Activated CD8-positive, alpha-beta T cell treated with anti-CD3 and anti-CD28 coated beads for 36 hours (primary cell): ENCODE measurements at regions not wholly inside any gene's neighbourhood (a gene's known extent, or its start where the extent isn't known, plus 50 kb on each side); places are given as distances from the start of the nearest gene placed in this dataset.

Experiments
- ATAC-seq: fragments of 200-7000 bp; cut with Tn5 transposase; one replicate; pipeline ENCODE4 v1.10.0; 2021; ENCODE audit warnings: mild to moderate bottlenecking, moderate library complexity
- CTCF ChIA-PET: fragments of 350-600 bp; sonication (Branson Sonifier 250); formaldehyde crosslinking; loops from one replicate; lab custom pipeline; 2021; ENCODE audit warnings: antibody characterized with exemption; lab: Charles Lee
- POLR2A ChIA-PET: fragments of 350-600 bp; sonication (Branson Sonifier 250); formaldehyde crosslinking; loops from one replicate; lab custom pipeline; 2021; ENCODE audit warnings: antibody characterized with exemption; lab: Charles Lee
- DNase-seq: peaks from one replicate; pipeline ENCODE4 v3.0.0-alpha.2; 2020
- H3K27ac Mint-ChIP-seq: one replicate; pipeline ENCODE4 v1.8.0; 2021; ENCODE audit warnings: mild to moderate bottlenecking, mixed read lengths
- H3K27me3 Mint-ChIP-seq: one replicate; pipeline ENCODE4 v1.8.0; 2021; ENCODE audit warnings: mixed read lengths
- H3K36me3 Mint-ChIP-seq: one replicate; pipeline ENCODE4 v1.8.0; 2021; ENCODE audit warnings: low read depth, mixed read lengths
- H3K4me1 Mint-ChIP-seq: one replicate; pipeline ENCODE4 v1.8.0; 2021; ENCODE audit warnings: low read depth, mixed read lengths
- H3K4me3 Mint-ChIP-seq: one replicate; pipeline ENCODE4 v1.8.0; 2021; ENCODE audit warnings: mild to moderate bottlenecking, moderate library complexity, mixed read lengths
- H3K9me3 Mint-ChIP-seq: one replicate; pipeline ENCODE4 v1.8.0; 2021; ENCODE audit warnings: mixed read lengths
- intact Hi-C: fragments of 100-400 bp; cut with micrococcal nuclease; formaldehyde crosslinking; loops from one replicate; pipeline ENCODE4 v1.10.0; 2022
- TF ChIP-seq, protein P1 (sequence below): fragments of 200-600 bp; IDR thresholded peaks from one replicate; pipeline ENCODE4 v1.8.0; 2022; ENCODE audit warnings: antibody characterized with exemption, mild to moderate bottlenecking

DNA sequence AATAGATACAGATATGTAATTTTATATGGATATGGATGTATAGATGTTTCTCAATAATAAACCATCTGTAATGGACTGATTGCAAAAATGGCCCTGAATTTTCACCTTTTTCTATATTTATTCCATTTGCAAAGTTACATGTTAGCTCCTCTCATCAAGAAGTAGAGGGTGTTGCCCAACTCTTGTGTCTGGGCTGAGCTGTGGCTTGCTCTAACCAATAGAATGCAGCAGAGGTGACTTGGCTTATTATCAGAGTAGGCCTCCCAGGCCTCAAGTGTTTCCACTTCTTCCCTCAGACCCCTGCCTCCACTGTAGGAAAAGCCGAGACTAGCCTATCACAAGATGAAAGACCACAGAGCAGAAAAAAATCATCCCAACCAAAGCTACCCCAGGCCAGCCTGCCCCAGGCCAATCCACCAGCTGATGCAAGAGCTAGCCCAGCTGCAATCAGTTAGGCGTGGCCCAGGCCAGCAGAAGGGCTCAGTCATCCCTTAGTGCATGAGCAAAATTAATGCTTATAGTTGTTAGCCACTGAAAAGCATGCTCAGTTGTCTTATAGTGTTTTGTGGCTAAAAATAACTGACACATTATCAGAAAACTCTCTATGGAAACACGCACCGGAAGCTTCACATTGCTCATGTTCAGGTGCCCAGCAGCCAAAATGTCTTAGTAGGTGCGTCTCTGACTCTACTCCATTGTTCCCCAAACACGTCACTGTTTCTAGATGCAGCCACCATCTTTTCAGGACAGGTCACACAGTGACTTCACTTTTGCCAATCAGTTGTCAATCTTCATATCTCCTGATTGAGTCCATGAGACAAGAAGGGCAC, 464.0 kb downstream of the FBXO15 start:
- no peaks in the 10 kb centered on the region for H3K27me3 Mint-ChIP-seq
- intact Hi-C loops: no loop called here

DNA sequence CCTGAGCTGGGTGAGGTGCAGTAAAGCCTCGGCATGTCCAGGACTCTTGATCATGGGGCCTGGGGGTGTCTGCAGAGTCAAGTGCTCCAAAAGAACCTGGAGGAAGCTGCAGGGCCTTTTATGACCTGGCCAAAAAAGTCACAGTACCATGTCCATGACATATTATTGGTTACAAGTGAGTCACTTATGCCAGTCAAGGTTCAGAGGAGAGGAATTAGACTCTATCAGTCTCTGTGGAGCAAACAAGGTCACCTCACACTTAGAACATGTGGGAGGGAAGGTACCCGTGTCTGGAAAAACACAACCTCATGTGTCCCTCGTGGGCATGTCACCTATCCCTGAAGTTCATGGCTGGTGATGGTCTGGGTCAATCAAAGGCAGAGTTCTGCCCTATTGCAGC, 465.7 kb downstream of the FBXO15 start:
- no peaks in the 10 kb centered on the region for H3K27me3 Mint-ChIP-seq
- POLR2A ChIA-PET: no interaction called here

More for the DNA sequence above, 464.0 kb downstream of the FBXO15 start:
- Mint-ChIP-seq H3K4me3 (no peak overlapping the region), H3K9me3 (no peaks in the 10 kb centered on the region), H3K4me1 (peaks cover 10% of the 10 kb centered on the region), H3K27ac (no peak overlapping the region), H3K36me3 (no peaks in the 10 kb centered on the region)
- TF ChIP-seq, protein P1, sequence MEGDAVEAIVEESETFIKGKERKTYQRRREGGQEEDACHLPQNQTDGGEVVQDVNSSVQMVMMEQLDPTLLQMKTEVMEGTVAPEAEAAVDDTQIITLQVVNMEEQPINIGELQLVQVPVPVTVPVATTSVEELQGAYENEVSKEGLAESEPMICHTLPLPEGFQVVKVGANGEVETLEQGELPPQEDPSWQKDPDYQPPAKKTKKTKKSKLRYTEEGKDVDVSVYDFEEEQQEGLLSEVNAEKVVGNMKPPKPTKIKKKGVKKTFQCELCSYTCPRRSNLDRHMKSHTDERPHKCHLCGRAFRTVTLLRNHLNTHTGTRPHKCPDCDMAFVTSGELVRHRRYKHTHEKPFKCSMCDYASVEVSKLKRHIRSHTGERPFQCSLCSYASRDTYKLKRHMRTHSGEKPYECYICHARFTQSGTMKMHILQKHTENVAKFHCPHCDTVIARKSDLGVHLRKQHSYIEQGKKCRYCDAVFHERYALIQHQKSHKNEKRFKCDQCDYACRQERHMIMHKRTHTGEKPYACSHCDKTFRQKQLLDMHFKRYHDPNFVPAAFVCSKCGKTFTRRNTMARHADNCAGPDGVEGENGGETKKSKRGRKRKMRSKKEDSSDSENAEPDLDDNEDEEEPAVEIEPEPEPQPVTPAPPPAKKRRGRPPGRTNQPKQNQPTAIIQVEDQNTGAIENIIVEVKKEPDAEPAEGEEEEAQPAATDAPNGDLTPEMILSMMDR: no peak
- POLR2A ChIA-PET: no interaction called here
- CTCF ChIA-PET: no interaction called here
- ATAC-seq: no peak
- DNase-seq: no peak

DNA sequence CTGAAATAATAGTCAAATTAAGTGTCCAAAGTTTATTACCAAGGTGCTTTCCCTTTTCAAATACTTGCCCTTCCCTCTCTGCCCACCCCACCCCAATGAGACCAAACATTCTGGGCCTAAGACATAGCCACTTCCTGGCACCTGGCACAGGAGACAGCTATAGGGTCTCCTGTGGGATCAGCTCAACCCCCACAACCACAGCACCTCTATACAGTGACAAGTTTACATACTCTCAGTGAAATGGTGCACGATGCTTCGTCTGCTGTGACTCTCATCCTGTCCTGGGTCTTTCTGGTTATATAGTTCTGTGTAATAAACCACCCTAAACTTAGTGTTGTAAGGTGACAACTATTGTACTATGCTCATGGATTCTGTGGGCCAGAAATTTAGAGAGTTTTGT, 466.2 kb downstream of the FBXO15 start:
- no peaks in the 10 kb centered on the region for H3K9me3 Mint-ChIP-seq
- H3K4me1 Mint-ChIP-seq: peaks cover 10% of the 10 kb centered on the region
- H3K36me3 Mint-ChIP-seq: no peaks in the 10 kb centered on the region
- DNase-seq (no peak), ATAC-seq (no peak)
- TF ChIP-seq, protein P1: no peak
- no peaks in the 10 kb centered on the region for H3K27me3 Mint-ChIP-seq
- H3K27ac Mint-ChIP-seq: no peak overlapping the region
- POLR2A ChIA-PET: no interaction called here
- CTCF ChIA-PET: no interaction called here
- H3K4me3 Mint-ChIP-seq: no peak overlapping the region
- intact Hi-C loops: no loop called here

More for the DNA sequence above, 465.7 kb downstream of the FBXO15 start:
- intact Hi-C loops: no loop called here
- no peaks in the 10 kb centered on the region for H3K36me3 Mint-ChIP-seq
- ATAC-seq (no peak), DNase-seq (no peak)
- H3K27ac Mint-ChIP-seq: no peak overlapping the region
- H3K4me3 Mint-ChIP-seq: no peak overlapping the region
- TF ChIP-seq, protein P1: no peak
- no peaks in the 10 kb centered on the region for H3K9me3 Mint-ChIP-seq
- H3K4me1 Mint-ChIP-seq: peaks cover 10% of the 10 kb centered on the region
- CTCF ChIA-PET: no interaction called here

DNA sequence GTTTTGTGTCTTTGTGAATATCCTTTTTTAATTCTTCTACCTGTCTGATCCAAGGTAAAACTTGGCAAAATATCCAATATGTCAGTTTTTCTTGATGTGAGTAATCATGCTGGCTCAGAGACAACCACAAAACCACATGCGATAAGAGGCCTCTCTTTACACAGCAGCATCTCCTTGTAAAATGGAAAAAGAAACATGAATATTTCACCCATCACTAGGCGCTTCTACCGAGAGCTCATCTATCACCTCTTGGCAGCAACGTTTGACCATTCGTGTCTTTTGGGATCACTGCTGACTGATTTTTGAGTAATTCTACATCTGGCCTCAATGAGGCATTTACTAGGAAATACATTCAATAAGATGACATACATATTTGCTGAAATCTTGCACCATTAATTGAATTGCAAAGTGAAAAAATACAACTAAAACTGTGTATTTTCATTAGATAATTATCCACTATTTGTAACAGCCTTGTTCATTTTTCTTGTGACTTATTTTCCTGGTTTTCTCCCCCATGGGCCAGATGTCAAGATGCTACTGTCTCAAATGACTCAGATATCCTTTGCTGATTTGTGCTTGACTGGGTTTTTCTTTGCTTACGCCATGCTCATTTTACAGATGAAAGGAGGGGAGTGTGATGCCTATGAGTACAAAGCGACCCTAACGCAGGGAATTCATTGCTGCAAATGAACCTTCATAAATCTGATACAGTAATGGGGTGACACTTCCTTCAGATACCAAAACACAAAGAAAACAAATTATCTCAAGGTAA, 467.5 kb downstream of the FBXO15 start:
- Mint-ChIP-seq H3K9me3 (no peaks in the 10 kb centered on the region), H3K27me3 (no peaks in the 10 kb centered on the region), H3K27ac (no peak overlapping the region), H3K36me3 (no peaks in the 10 kb centered on the region), H3K4me3 (no peak overlapping the region), H3K4me1 (peaks cover 10% of the 10 kb centered on the region)
- intact Hi-C loops: no loop called here
- ATAC-seq (no peak), DNase-seq (no peak)
- ChIA-PET POLR2A (no interaction called here), CTCF (no interaction called here)
- TF ChIP-seq, protein P1: no peak

DNA sequence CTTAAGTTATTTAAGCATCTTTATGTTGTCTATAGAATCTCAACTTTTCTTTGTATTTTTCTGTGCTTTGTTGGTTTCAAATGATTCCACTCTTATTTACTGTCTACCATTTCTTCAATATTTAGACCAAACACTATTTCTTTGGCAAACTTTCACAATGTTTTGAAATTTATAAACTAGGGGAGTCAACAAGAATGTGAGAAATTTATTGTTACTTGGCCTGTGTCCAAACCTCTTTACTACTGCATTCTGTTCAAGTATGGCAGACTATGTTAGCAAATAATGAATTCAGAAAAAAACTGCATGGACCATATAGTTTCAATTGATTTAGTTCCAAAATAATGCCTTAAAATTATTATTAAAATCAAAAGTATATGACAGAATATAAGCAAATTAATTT, 470.2 kb downstream of the FBXO15 start:
- TF ChIP-seq, protein P1: no peak
- intact Hi-C loops: no loop called here
- CTCF ChIA-PET: no interaction called here
- DNase-seq (no peak), ATAC-seq (no peak)
- H3K4me3 Mint-ChIP-seq: no peak overlapping the region
- H3K27me3 Mint-ChIP-seq: no peaks in the 10 kb centered on the region
- peaks cover 10% of the 10 kb centered on the region for H3K4me1 Mint-ChIP-seq
- POLR2A ChIA-PET: no interaction called here
- H3K36me3 Mint-ChIP-seq: no peaks in the 10 kb centered on the region
- no peak overlapping the region for H3K27ac Mint-ChIP-seq
- no peaks in the 10 kb centered on the region for H3K9me3 Mint-ChIP-seq
